GM21390 (cell line): ENCODE measurements at regions not wholly inside any gene's neighbourhood (a gene's known extent, or its start where the extent isn't known, plus 50 kb on each side); places are given as distances from the start of the nearest gene placed in this dataset.
"Not testable (repeated sequence)": the region's sequence is repeated elsewhere in the genome, so short reads cannot be mapped to it uniquely, and the experiment has no call there.

Experiments
- ATAC-seq: cut with Tn5 transposase; IDR thresholded peaks from one replicate; pipeline ENCODE4 v1.9.1; 2021; ENCODE audit not compliant: unreplicated experiment

DNA sequence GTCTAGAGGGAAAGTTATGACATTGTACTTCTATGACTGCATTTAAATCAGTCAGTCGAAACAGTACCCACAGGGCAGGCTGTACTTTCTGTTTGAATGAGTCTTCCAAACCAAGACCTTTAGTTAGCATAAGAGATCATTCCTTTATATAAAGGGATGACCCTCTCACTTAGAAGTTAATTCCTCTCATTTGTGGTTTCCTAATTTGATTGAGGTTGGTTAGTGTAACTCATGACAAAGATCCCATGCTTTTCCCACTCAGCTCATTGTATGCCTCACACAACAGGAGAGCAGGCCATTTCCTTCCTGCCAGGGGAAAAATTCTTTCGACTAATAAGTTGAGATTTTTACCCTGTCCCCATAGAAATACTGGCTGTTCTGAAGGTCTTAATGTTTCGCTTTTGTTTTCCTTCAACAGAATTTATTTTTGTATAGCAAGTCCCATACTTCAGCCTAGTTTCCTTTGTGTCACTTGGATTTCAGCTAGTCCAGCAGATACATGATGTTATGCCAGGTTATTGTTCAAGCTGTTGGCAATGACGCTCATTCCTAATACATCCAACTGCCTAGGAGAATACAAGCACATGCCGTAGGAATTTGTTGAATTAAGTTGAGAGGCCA, 500.7 kb downstream of the SPATA31D1 start:
- ATAC-seq, result no peak

DNA sequence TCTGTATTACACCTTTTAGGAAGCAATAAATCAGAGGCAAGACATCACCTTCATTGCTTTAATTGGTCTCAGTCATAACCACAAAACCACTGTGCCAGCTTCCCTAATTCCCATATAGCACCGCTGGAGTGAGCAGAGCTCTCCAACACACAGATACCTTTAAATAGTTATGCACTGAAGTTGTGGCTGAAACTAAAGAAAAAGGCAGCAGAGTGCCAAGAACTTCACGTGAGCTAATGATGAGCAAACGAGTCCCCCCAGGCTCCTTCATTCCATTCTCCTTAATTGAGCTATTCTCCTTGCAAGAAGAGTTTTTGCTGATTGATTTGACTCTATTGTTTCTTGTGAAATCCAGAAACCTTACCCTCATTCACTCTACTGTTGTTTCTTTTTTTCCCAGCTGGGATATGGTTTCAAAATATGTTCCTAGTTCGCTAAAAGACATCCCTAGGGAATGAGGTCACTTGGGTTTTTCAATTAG, 501.5 kb downstream of the SPATA31D1 start:
- ATAC-seq, result no peak

DNA sequence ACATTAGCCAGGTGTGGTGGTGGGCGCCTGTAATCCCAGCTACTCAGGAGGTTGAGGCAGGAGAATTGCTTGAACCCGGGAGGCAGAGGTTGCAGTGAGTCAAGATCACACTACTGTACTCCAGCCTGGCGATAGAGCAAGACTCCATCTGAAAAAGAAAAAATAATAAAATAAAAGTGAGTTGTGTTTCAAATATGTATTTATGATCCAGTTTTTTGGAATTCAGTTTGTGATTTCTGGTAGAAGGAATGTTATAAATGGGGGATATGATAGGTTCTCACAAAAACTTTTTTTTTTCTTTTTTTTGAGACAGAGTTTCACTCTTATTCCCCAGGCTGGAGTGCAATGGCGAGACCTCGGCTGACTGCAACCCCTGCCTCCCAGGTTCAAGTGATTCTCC, 502.2 kb downstream of the SPATA31D1 start:
- ATAC-seq, result not testable (repeated sequence)

DNA sequence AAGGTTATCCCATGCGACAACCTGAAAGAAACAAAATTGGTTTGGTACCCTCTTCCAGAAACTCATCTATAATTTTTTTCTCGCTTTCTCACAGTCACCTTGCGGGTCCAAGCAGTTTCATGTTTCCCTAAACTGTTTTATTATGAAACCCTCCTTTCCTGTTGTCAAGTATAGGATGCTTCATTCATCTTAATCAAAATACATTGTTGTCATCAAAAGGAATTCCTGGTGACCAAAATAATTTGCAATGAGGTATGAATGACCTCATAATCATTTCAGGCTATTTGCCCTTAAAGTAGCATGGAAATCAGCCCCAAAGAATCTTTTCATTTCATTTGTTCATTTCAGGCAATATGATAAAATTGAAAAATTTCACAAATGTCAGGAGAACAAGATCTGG, 503.0 kb downstream of the SPATA31D1 start:
- ATAC-seq, result no peak

DNA sequence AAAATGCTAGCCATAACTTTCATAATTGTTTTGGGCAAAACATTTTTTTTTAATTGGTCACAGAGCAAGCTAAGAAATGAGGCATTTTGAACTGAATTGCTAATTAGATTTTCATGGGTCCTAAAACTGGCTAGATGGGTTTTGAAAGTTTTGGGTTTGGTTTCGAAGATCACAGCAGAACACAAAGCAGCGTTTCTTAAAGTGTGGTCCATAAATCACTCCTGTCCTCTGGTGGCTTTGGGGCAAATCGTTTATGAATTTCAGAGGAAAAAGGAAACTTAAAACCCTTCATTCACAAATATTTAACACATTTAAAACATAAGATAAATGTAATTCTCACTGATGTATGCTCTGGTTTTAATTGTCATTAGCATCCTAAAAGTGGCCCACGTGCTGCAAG, 503.7 kb downstream of the SPATA31D1 start:
- no peak for ATAC-seq

- no peak for ATAC-seq
Measured at GRCh38 chr9:82495884-82496777, 507.6 kb downstream of the SPATA31D1 start.

DNA sequence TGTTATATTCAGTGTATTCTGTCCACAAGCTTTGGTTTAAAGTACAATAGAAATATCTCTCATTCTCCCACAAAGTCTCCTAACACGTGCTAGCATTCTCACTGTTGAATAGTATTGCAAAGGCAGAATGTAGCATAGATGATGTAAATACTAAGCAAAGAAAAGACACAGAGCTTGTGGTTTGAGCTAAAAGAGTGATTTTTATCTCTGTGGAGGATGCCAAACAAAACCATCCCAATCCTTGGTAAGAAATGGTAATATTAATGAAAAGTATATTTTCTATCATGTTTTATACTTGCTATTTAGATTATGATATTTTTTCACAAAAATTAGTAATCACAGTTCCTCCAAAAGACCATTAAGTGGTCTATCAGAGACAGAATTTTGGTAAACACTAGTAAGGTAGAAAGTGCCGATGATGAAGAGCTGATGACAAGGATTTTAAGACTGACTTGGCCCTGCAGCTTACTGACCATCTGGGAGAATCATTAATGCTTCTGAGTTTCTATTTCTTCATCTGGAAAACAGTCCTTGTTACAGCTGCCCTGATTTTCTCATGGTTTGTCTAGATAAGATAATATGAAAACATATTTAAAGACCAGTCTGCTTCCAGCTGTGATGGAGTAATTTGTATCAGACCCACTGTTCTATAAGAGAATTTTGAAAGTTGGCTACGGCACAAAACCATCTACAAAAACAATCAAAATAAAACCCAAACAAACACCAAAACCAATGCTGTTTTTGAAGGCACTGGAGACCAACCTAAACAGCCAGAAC, 510.2 kb downstream of the SPATA31D1 start:
- no peak for ATAC-seq

GRCh38 chr9:82499337-82499736, 510.8 kb downstream of the SPATA31D1 start:
- no peak for ATAC-seq

GRCh38 chr9:82504620-82505019, 516.0 kb downstream of the SPATA31D1 start:
- no peak for ATAC-seq

DNA sequence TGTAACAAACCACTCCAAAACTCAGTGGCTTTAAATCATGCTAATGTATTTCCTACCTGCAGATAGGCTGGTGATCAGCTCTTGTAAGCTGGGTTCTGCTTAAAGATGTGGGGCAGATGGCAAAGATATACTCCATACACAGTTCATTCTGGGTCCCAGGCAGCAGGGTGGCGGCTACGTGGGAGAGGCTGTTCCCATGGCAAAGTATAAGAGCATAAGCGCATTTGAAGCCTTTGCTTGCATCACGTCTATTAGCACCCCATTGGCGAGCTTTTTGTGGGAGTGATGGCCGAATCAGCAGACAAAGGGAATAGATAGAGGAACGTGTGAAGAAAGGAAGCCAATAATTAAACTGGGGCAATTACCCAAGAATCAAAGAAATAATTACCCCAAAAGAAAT, 523.1 kb downstream of the SPATA31D1 start:
- no peak for ATAC-seq

GRCh38 chr9:82512728-82513127, 524.2 kb downstream of the SPATA31D1 start:
- no peak for ATAC-seq

DNA sequence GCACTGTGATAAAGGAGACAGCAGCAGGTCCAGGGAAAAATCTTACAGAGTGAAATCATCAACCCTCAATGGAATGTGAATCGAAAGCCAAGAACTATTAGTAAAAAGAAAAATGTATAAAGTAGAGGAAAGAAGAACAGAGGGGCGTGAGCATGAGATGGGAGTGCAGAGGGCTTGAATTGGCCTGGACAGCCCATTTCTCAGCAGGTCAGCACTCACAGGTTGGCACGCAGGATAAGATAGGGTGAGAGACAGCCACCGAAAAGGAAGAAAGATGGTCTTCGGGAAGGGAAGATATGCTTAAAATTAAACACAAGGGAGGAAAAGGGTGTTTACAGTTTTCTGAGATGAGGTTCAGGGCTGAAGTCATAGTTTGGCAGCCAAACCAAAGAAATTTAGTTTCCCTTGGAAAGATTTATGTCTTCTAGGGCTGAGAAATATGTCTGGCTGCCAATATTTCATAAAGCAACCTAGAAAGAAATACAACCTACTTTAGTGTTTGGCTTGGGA, 524.7 kb downstream of the SPATA31D1 start:
- no peak for ATAC-seq

GRCh38 chr9:82513976-82514735, 525.6 kb downstream of the SPATA31D1 start:
- no peak for ATAC-seq

GRCh38 chr9:82518868-82519267, 530.3 kb downstream of the SPATA31D1 start:
- ATAC-seq, result no peak

GRCh38 chr9:82519332-82519731, 530.8 kb downstream of the SPATA31D1 start:
- no peak for ATAC-seq

GRCh38 chr9:82524407-82524806, 535.8 kb downstream of the SPATA31D1 start:
- no peak for ATAC-seq

- no peak for ATAC-seq
Measured at GRCh38 chr9:82526577-82526976, 536.4 kb downstream of the RASEF start.

DNA sequence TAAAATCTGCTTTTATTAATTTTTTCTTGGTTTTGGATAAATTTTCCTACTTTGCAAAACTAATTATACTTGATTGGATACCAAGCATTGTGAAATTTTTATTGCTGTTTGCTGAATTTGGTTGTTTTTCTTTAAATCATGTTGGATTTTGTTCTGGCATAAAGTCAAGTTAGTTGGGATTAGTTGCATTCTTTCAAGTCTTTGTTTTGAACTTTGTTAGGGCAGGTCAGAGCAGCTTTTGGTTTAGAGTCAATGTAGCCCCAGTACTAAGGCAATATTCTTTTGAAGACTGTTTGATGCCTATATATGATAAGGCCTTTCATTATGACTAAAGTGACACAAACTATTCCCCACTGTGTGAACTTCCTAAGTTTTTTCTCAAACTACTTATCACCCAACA, 531.1 kb downstream of the RASEF start:
- no peak for ATAC-seq

GRCh38 chr9:82532504-82533180, 530.3 kb downstream of the RASEF start:
- no peak for ATAC-seq

GRCh38 chr9:82535432-82535998, 527.4 kb downstream of the RASEF start:
- ATAC-seq, result no peak
